Keratinocyte (primary cell): ENCODE measurements at regions not wholly inside any gene's neighbourhood (a gene's known extent, or its start where the extent isn't known, plus 50 kb on each side); places are given as distances from the start of the nearest gene placed in this dataset.

Source experiments
- DNase-seq: peaks from one replicate; pipeline ENCODE4 v3.0.0-alpha.2; 2011; ENCODE audit warnings: low read depth, missing footprints, low spot score
- FAIRE-seq: peaks from 2 replicates; lab custom pipeline; 2011; peaks lifted over from hg19 to GRCh38; lab: Jason Lieb, UNC
- H2AFZ ChIP-seq: 2 replicates; pipeline ENCODE4 v1.6.0; 2012; ENCODE audit warnings: low read length, control low read depth, inconsistent platforms; ENCODE audit not compliant: control insufficient read depth
- H3K27ac ChIP-seq: 2 replicates; pipeline ENCODE4 v1.5.1; 2011; ENCODE audit warnings: low read length; ENCODE audit not compliant: control insufficient read depth, insufficient read depth
- H3K27me3 ChIP-seq: 3 replicates; pipeline ENCODE4 v1.6.0; 2011; ENCODE audit warnings: low read length; ENCODE audit not compliant: control insufficient read depth, insufficient read depth; ENCODE audit errors: extremely low read depth
- H3K36me3 ChIP-seq, 2 experiments: 2 replicates in 1 of 2; 3 replicates in 1 of 2; pipeline ENCODE4 v1.5.1; 2011; ENCODE audit warnings: low read length in 2 of 2, mild to moderate bottlenecking in 1 of 2; ENCODE audit not compliant: control insufficient read depth in 2 of 2, insufficient read depth in 2 of 2; ENCODE audit errors: extremely low read depth in 1 of 2
- H3K4me1 ChIP-seq: 3 replicates; pipeline ENCODE4 v1.5.1; 2011; ENCODE audit warnings: low read length; ENCODE audit not compliant: control insufficient read depth, insufficient read depth; ENCODE audit errors: extremely low read depth
- H3K4me2 ChIP-seq: 3 replicates; pipeline ENCODE4 v1.6.0; 2011; ENCODE audit warnings: low read depth, low read length; ENCODE audit not compliant: control insufficient read depth, insufficient read depth; ENCODE audit errors: extremely low read depth
- H3K4me3 ChIP-seq, 3 experiments: fragments of 200-600 bp in 1 of 3; sonication (generic) in 1 of 3; 2 replicates in 2 of 3; 3 replicates in 1 of 3; pipeline ENCODE4 v1.5.1; 2011 to 2016; ENCODE audit warnings: low read length in 3 of 3, mild to moderate bottlenecking in 3 of 3, control low read depth in 2 of 3, inconsistent platforms in 1 of 3, low read depth in 1 of 3, mixed read lengths in 1 of 3, mixed run types in 1 of 3, moderate library complexity in 1 of 3; ENCODE audit not compliant: control insufficient read depth in 2 of 3, insufficient read depth in 2 of 3; ENCODE audit errors: extremely low read depth in 1 of 3
- H3K79me2 ChIP-seq: 2 replicates; pipeline ENCODE4 v1.6.0; 2012; ENCODE audit warnings: low read length; ENCODE audit not compliant: control insufficient read depth, insufficient read depth
- H3K9ac ChIP-seq: 3 replicates; pipeline ENCODE4 v1.6.0; 2011; ENCODE audit warnings: low read length; ENCODE audit not compliant: control insufficient read depth, insufficient read depth; ENCODE audit errors: extremely low read depth
- H3K9me1 ChIP-seq: 3 replicates; pipeline ENCODE4 v1.6.0; 2011; ENCODE audit warnings: low read length; ENCODE audit not compliant: control insufficient read depth, insufficient read depth; ENCODE audit errors: extremely low read depth
- H3K9me3 ChIP-seq: 2 replicates; pipeline ENCODE4 v1.5.1; 2012; ENCODE audit warnings: low read depth, low read length; ENCODE audit not compliant: control insufficient read depth
- H4K20me1 ChIP-seq: 3 replicates; pipeline ENCODE4 v1.6.0; 2011; ENCODE audit warnings: low read length; ENCODE audit not compliant: control insufficient read depth, insufficient read depth; ENCODE audit errors: extremely low read depth
- EZH2 ChIP-seq: IDR thresholded peaks from one replicate; pipeline ENCODE4 v1.6.1; 2012; ENCODE audit warnings: inconsistent platforms, mild to moderate bottlenecking, low read length, moderate library complexity
- dilution Hi-C: fragments of 300-500 bp; cut with MboI; formaldehyde crosslinking; loops from one replicate; pipeline ENCODE4 v1.7.0; 2020; ENCODE audit warnings: low sequenced_read_pairs; ENCODE audit not compliant: extremely low pct_ligation_motif_present
- TF ChIP-seq, protein P1 (sequence below), 3 experiments: IDR thresholded peaks in 1 of 3; conservative IDR thresholded peaks in 1 of 3; optimal IDR thresholded peaks in 1 of 3; 2 replicates in 2 of 3; 3 replicates in 1 of 3; pipeline versions ENCODE3 to v1.5.1; 2011; ENCODE audit warnings: low read length in 3 of 3, mild to moderate bottlenecking in 3 of 3, moderate library complexity in 2 of 3, control low read depth in 1 of 3, inconsistent platforms in 1 of 3; ENCODE audit not compliant: insufficient read depth in 2 of 3; ENCODE audit errors: extremely low read depth in 1 of 3

- H2AFZ ChIP-seq: no peak overlapping the region
- no peak overlapping the region for H3K4me2 ChIP-seq
- no peak for FAIRE-seq
- H3K9me3 ChIP-seq: no peaks in the 10 kb centered on the region
- H3K9ac ChIP-seq: no peak overlapping the region
- no peak overlapping the region for H3K4me3 ChIP-seq
- no peaks in the 10 kb centered on the region for H3K27me3 ChIP-seq
- no peaks in the 10 kb centered on the region for H3K4me1 ChIP-seq
- dilution Hi-C loops: no loop called here
- TF ChIP-seq, protein P1, sequence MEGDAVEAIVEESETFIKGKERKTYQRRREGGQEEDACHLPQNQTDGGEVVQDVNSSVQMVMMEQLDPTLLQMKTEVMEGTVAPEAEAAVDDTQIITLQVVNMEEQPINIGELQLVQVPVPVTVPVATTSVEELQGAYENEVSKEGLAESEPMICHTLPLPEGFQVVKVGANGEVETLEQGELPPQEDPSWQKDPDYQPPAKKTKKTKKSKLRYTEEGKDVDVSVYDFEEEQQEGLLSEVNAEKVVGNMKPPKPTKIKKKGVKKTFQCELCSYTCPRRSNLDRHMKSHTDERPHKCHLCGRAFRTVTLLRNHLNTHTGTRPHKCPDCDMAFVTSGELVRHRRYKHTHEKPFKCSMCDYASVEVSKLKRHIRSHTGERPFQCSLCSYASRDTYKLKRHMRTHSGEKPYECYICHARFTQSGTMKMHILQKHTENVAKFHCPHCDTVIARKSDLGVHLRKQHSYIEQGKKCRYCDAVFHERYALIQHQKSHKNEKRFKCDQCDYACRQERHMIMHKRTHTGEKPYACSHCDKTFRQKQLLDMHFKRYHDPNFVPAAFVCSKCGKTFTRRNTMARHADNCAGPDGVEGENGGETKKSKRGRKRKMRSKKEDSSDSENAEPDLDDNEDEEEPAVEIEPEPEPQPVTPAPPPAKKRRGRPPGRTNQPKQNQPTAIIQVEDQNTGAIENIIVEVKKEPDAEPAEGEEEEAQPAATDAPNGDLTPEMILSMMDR (optimal IDR thresholded peaks at IDR 0.05 in 1 of 3, IDR thresholded peaks at IDR 0.05 in 1 of 3, conservative IDR thresholded peaks at IDR 0.05 in 1 of 3; ENCODE audit: extremely low read depth in 1 of 3, insufficient read depth in 2 of 3, low read length in 3 of 3): no peak
- no peak for TF ChIP-seq EZH2
- H3K9me1 ChIP-seq: no peaks in the 10 kb centered on the region
- no peaks in the 10 kb centered on the region for H3K36me3 ChIP-seq
- DNase-seq: no peak
- H4K20me1 ChIP-seq: no peaks in the 10 kb centered on the region
- no peaks in the 10 kb centered on the region for H3K79me2 ChIP-seq
- H3K27ac ChIP-seq: no peak overlapping the region
These were observed 153.7 kb upstream of the OLIG3 start for GRCh38 chr6:137647762-137648447.

DNA sequence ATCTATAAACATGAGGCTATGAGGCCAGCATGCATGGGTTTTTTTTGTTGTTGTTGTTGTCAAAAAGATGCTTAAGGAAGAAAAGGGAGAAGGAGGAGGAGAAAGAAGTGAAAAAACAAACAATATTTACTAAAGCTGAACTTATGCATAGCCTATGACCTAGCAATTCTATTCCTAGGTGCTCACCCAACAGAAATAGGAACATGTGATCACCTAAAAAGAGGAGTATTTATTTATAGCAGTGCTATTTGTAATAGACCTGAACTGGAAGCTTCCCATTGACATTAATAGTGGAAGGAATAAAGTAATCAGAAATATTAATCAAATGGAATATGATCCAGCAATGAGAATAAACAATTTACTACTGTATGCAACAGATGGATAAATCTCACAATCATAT, 156.5 kb upstream of the OLIG3 start:
- H3K4me3 ChIP-seq: no peak overlapping the region
- DNase-seq (no peak), FAIRE-seq (no peak)
- peaks cover 2% of the 10 kb centered on the region for H3K9me3 ChIP-seq
- no peak overlapping the region for H3K27ac ChIP-seq
- dilution Hi-C loops: no loop called here
- no peaks in the 10 kb centered on the region for H3K36me3 ChIP-seq
- H3K4me2 ChIP-seq: no peak overlapping the region
- no peaks in the 10 kb centered on the region for H3K4me1 ChIP-seq
- no peaks in the 10 kb centered on the region for H4K20me1 ChIP-seq
- H3K79me2 ChIP-seq: no peaks in the 10 kb centered on the region
- no peak overlapping the region for H3K9ac ChIP-seq
- H2AFZ ChIP-seq: no peak overlapping the region
- H3K27me3 ChIP-seq: no peaks in the 10 kb centered on the region
- H3K9me1 ChIP-seq: no peaks in the 10 kb centered on the region
- TF ChIP-seq EZH2: no peak
- TF ChIP-seq, protein P1 (optimal IDR thresholded peaks at IDR 0.05 in 1 of 3, IDR thresholded peaks at IDR 0.05 in 1 of 3, conservative IDR thresholded peaks at IDR 0.05 in 1 of 3; ENCODE audit: extremely low read depth in 1 of 3, insufficient read depth in 2 of 3, low read length in 3 of 3): no peak
